ENCODE measurements at regions not wholly inside any gene's neighbourhood (a gene's known extent, or its start where the extent isn't known, plus 50 kb on each side); places are given as distances from the start of the nearest gene placed in this dataset.

DNA sequence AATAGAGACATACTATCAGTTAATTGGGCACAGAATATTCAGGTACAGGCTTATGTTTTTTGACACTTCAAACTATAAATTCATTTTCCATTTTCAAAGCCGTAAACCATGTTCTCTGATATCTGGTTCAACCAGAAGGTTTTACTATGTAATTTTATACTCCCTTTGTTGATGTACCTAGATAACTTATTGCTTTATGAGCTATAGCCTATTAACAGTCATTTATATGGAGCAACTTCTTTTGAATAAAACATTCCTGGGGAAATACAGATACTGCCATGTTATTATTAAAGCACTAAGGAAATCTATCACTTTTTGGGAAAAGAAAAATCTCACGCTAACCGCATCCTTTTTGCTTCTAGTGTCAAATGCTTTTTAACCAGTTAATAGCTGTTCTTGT, 505.6 kb downstream of the PYDC2 start:
- DNase-seq (ENCODE audit: low spot score): no peak
- Histone ChIP-seq H3K27ac (ENCODE audit: low read depth in 1 of 2, low read length in 2 of 2) (no peak overlapping the region), H3K4me3 (ENCODE audit: low read depth in 1 of 3, low read length in 3 of 3) (no peak overlapping the region), H3K27me3 (ENCODE audit: control insufficient read depth in 4 of 4, insufficient read depth in 4 of 4, low read length in 3 of 4) (no peaks in the 10 kb centered on the region), H3K36me3 (ENCODE audit: control insufficient read depth in 4 of 4, insufficient read depth in 3 of 4, low read depth in 1 of 4, low read length in 3 of 4) (no peaks in the 10 kb centered on the region), H3K9ac (ENCODE audit: low read depth in 1 of 2, low read length in 2 of 2) (no peak overlapping the region), H3K4me1 (ENCODE audit: control insufficient read depth in 4 of 4, insufficient read depth in 4 of 4, low read length in 3 of 4) (no peaks in the 10 kb centered on the region), H3K9me3 (ENCODE audit: control insufficient read depth in 4 of 4, low read length in 3 of 4) (no peaks in the 10 kb centered on the region)
- 85% methylated on average over 3 of the region's 3 CpGs for WGBS
- TF ChIP-seq RAD21 (IDR thresholded peaks at IDR 0.05) (no peak), FOXA2 (IDR thresholded peaks at IDR 0.05) (no peak), SP1 (IDR thresholded peaks at IDR 0.05) (no peak), HNF4A (conservative IDR thresholded peaks at IDR 0.05) (no peak), TAF1 (conservative IDR thresholded peaks at IDR 0.05) (no peak), JUND (IDR thresholded peaks at IDR 0.05) (no peak), FOXA1 (IDR thresholded peaks at IDR 0.05) (no peak), HNF4G (IDR thresholded peaks at IDR 0.05) (no peak), NR2F2 (IDR thresholded peaks at IDR 0.05) (no peak), RXRA (IDR thresholded peaks at IDR 0.05) (no peak), EGR1 (IDR thresholded peaks at IDR 0.05; ENCODE audit: low read depth in 2 of 2) (no peak)
- TF ChIP-seq, protein P1, sequence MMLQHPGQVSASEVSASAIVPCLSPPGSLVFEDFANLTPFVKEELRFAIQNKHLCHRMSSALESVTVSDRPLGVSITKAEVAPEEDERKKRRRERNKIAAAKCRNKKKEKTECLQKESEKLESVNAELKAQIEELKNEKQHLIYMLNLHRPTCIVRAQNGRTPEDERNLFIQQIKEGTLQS (IDR thresholded peaks at IDR 0.05): no peak
- TF ChIP-seq, protein P2, sequence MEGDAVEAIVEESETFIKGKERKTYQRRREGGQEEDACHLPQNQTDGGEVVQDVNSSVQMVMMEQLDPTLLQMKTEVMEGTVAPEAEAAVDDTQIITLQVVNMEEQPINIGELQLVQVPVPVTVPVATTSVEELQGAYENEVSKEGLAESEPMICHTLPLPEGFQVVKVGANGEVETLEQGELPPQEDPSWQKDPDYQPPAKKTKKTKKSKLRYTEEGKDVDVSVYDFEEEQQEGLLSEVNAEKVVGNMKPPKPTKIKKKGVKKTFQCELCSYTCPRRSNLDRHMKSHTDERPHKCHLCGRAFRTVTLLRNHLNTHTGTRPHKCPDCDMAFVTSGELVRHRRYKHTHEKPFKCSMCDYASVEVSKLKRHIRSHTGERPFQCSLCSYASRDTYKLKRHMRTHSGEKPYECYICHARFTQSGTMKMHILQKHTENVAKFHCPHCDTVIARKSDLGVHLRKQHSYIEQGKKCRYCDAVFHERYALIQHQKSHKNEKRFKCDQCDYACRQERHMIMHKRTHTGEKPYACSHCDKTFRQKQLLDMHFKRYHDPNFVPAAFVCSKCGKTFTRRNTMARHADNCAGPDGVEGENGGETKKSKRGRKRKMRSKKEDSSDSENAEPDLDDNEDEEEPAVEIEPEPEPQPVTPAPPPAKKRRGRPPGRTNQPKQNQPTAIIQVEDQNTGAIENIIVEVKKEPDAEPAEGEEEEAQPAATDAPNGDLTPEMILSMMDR (IDR thresholded peaks at IDR 0.05; ENCODE audit: low read depth, low read length, missing input control): no peak
- TF ChIP-seq, protein P3, sequence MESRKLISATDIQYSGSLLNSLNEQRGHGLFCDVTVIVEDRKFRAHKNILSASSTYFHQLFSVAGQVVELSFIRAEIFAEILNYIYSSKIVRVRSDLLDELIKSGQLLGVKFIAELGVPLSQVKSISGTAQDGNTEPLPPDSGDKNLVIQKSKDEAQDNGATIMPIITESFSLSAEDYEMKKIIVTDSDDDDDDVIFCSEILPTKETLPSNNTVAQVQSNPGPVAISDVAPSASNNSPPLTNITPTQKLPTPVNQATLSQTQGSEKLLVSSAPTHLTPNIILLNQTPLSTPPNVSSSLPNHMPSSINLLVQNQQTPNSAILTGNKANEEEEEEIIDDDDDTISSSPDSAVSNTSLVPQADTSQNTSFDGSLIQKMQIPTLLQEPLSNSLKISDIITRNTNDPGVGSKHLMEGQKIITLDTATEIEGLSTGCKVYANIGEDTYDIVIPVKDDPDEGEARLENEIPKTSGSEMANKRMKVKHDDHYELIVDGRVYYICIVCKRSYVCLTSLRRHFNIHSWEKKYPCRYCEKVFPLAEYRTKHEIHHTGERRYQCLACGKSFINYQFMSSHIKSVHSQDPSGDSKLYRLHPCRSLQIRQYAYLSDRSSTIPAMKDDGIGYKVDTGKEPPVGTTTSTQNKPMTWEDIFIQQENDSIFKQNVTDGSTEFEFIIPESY (IDR thresholded peaks at IDR 0.05): no peak

DNA sequence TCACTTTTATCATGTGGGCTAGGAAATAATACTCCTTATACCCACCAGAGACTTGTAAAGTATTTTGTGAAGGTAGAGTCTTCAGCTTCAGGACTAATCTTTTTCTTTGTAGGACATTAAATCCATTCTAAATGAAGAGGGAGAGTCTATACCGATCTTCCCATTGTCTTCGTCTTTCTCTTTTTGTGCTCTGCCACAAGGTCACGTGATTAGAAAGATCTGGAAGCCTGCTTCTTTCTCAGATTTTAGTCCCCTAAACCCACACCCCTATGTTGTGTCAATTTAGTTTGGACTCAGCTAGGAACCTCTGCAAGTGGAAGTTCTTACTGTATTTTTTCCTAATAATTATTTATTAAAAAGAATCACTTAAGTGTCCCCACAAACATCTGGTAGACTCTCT, 507.3 kb downstream of the PYDC2 start:
- Histone ChIP-seq H3K9me3 (ENCODE audit: control insufficient read depth in 4 of 4, low read length in 3 of 4) (no peaks in the 10 kb centered on the region), H3K4me3 (ENCODE audit: low read depth in 1 of 3, low read length in 3 of 3) (no peak overlapping the region), H3K4me1 (ENCODE audit: control insufficient read depth in 4 of 4, insufficient read depth in 4 of 4, low read length in 3 of 4) (no peaks in the 10 kb centered on the region), H3K36me3 (ENCODE audit: control insufficient read depth in 4 of 4, insufficient read depth in 3 of 4, low read depth in 1 of 4, low read length in 3 of 4) (no peaks in the 10 kb centered on the region), H3K9ac (ENCODE audit: low read depth in 1 of 2, low read length in 2 of 2) (no peak overlapping the region), H3K27ac (ENCODE audit: low read depth in 1 of 2, low read length in 2 of 2) (no peak overlapping the region), H3K27me3 (ENCODE audit: control insufficient read depth in 4 of 4, insufficient read depth in 4 of 4, low read length in 3 of 4) (no peaks in the 10 kb centered on the region)
- no peak for DNase-seq (ENCODE audit: low spot score)
- TF ChIP-seq YY1 (IDR thresholded peaks at IDR 0.05) (no peak), HNF4G (IDR thresholded peaks at IDR 0.05) (no peak), JUND (IDR thresholded peaks at IDR 0.05) (no peak), FOXA2 (IDR thresholded peaks at IDR 0.05) (no peak), TAF1 (conservative IDR thresholded peaks at IDR 0.05) (no peak), FOXA1 (IDR thresholded peaks at IDR 0.05) (no peak), RXRA (IDR thresholded peaks at IDR 0.05) (no peak), GABPA (IDR thresholded peaks at IDR 0.05 in 1 of 2, conservative IDR thresholded peaks at IDR 0.05 in 1 of 2) (no peak), HNF4A (conservative IDR thresholded peaks at IDR 0.05) (no peak), EGR1 (IDR thresholded peaks at IDR 0.05; ENCODE audit: low read depth in 2 of 2) (no peak), RAD21 (IDR thresholded peaks at IDR 0.05) (no peak)
- TF ChIP-seq, protein P4, sequence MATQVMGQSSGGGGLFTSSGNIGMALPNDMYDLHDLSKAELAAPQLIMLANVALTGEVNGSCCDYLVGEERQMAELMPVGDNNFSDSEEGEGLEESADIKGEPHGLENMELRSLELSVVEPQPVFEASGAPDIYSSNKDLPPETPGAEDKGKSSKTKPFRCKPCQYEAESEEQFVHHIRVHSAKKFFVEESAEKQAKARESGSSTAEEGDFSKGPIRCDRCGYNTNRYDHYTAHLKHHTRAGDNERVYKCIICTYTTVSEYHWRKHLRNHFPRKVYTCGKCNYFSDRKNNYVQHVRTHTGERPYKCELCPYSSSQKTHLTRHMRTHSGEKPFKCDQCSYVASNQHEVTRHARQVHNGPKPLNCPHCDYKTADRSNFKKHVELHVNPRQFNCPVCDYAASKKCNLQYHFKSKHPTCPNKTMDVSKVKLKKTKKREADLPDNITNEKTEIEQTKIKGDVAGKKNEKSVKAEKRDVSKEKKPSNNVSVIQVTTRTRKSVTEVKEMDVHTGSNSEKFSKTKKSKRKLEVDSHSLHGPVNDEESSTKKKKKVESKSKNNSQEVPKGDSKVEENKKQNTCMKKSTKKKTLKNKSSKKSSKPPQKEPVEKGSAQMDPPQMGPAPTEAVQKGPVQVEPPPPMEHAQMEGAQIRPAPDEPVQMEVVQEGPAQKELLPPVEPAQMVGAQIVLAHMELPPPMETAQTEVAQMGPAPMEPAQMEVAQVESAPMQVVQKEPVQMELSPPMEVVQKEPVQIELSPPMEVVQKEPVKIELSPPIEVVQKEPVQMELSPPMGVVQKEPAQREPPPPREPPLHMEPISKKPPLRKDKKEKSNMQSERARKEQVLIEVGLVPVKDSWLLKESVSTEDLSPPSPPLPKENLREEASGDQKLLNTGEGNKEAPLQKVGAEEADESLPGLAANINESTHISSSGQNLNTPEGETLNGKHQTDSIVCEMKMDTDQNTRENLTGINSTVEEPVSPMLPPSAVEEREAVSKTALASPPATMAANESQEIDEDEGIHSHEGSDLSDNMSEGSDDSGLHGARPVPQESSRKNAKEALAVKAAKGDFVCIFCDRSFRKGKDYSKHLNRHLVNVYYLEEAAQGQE (IDR thresholded peaks at IDR 0.05): no peak
- TF ChIP-seq, protein P1 (IDR thresholded peaks at IDR 0.05): no peak
- TF ChIP-seq, protein P2 (IDR thresholded peaks at IDR 0.05; ENCODE audit: low read depth, low read length, missing input control): no peak
- TF ChIP-seq, protein P5, sequence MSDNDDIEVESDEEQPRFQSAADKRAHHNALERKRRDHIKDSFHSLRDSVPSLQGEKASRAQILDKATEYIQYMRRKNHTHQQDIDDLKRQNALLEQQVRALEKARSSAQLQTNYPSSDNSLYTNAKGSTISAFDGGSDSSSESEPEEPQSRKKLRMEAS (IDR thresholded peaks at IDR 0.05): no peak
- TF ChIP-seq, protein P3 (IDR thresholded peaks at IDR 0.05): no peak
- 80% methylated on average over 3 of the region's 3 CpGs for WGBS

Data from liver (tissue), 8 donors.